ENCODE measurements at regions not wholly inside any gene's neighbourhood (a gene's known extent, or its start where the extent isn't known, plus 50 kb on each side); places are given as distances from the start of the nearest gene placed in this dataset.

DNA sequence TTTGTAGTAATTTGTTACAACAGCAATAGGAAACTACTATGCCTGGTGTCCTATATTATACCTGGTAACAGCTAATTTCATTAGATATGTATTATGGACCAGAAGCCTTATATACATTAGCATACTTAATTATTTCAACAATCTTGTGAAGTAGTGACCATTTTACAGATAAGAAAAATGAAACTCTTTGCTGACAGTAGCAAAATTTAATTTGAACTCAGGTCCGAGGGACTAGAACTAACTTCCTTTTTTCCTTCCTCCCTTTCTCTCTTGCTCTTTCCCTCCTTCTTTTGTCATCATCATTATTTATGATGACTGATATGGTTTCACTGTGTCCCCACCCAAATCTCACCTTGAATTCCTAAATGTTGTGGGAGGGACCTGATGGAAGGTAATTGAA lies 482.0 kb downstream of the SNAPC1 start (continued):
- TF ChIP-seq, protein P1, sequence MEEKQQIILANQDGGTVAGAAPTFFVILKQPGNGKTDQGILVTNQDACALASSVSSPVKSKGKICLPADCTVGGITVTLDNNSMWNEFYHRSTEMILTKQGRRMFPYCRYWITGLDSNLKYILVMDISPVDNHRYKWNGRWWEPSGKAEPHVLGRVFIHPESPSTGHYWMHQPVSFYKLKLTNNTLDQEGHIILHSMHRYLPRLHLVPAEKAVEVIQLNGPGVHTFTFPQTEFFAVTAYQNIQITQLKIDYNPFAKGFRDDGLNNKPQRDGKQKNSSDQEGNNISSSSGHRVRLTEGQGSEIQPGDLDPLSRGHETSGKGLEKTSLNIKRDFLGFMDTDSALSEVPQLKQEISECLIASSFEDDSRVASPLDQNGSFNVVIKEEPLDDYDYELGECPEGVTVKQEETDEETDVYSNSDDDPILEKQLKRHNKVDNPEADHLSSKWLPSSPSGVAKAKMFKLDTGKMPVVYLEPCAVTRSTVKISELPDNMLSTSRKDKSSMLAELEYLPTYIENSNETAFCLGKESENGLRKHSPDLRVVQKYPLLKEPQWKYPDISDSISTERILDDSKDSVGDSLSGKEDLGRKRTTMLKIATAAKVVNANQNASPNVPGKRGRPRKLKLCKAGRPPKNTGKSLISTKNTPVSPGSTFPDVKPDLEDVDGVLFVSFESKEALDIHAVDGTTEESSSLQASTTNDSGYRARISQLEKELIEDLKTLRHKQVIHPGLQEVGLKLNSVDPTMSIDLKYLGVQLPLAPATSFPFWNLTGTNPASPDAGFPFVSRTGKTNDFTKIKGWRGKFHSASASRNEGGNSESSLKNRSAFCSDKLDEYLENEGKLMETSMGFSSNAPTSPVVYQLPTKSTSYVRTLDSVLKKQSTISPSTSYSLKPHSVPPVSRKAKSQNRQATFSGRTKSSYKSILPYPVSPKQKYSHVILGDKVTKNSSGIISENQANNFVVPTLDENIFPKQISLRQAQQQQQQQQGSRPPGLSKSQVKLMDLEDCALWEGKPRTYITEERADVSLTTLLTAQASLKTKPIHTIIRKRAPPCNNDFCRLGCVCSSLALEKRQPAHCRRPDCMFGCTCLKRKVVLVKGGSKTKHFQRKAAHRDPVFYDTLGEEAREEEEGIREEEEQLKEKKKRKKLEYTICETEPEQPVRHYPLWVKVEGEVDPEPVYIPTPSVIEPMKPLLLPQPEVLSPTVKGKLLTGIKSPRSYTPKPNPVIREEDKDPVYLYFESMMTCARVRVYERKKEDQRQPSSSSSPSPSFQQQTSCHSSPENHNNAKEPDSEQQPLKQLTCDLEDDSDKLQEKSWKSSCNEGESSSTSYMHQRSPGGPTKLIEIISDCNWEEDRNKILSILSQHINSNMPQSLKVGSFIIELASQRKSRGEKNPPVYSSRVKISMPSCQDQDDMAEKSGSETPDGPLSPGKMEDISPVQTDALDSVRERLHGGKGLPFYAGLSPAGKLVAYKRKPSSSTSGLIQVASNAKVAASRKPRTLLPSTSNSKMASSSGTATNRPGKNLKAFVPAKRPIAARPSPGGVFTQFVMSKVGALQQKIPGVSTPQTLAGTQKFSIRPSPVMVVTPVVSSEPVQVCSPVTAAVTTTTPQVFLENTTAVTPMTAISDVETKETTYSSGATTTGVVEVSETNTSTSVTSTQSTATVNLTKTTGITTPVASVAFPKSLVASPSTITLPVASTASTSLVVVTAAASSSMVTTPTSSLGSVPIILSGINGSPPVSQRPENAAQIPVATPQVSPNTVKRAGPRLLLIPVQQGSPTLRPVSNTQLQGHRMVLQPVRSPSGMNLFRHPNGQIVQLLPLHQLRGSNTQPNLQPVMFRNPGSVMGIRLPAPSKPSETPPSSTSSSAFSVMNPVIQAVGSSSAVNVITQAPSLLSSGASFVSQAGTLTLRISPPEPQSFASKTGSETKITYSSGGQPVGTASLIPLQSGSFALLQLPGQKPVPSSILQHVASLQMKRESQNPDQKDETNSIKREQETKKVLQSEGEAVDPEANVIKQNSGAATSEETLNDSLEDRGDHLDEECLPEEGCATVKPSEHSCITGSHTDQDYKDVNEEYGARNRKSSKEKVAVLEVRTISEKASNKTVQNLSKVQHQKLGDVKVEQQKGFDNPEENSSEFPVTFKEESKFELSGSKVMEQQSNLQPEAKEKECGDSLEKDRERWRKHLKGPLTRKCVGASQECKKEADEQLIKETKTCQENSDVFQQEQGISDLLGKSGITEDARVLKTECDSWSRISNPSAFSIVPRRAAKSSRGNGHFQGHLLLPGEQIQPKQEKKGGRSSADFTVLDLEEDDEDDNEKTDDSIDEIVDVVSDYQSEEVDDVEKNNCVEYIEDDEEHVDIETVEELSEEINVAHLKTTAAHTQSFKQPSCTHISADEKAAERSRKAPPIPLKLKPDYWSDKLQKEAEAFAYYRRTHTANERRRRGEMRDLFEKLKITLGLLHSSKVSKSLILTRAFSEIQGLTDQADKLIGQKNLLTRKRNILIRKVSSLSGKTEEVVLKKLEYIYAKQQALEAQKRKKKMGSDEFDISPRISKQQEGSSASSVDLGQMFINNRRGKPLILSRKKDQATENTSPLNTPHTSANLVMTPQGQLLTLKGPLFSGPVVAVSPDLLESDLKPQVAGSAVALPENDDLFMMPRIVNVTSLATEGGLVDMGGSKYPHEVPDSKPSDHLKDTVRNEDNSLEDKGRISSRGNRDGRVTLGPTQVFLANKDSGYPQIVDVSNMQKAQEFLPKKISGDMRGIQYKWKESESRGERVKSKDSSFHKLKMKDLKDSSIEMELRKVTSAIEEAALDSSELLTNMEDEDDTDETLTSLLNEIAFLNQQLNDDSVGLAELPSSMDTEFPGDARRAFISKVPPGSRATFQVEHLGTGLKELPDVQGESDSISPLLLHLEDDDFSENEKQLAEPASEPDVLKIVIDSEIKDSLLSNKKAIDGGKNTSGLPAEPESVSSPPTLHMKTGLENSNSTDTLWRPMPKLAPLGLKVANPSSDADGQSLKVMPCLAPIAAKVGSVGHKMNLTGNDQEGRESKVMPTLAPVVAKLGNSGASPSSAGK (IDR thresholded peaks at IDR 0.05) = no peak
